Endothelial cell of hepatic sinusoid (primary cell): ENCODE measurements at regions not wholly inside any gene's neighbourhood (a gene's known extent, or its start where the extent isn't known, plus 50 kb on each side); places are given as distances from the start of the nearest gene placed in this dataset.

ENCODE experiments used
- in situ Hi-C: cut with HindIII; loops from 2 replicates; pipeline ENCODE4 v1.10.0; 2017; ENCODE audit warnings: low sequenced_read_pairs

DNA sequence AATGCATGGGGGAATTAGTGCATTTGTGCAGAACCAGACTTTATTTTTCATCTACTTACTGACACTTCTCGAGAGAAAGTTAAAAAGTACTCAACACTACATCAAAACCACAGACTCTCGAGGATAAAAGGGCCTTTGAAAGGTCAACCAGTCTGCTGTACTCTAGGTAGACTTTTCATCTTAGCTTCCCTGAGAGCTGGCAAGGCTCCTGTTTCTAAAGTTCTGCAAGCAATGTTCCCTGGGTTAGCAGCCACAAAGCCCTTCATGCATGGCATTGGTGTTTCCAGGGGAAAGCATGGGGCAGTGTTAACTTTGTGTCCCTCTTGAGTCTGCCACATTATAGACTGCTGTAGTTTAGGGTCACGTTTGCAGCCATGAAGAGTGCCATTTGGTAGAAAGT lies 106.4 kb upstream of the PFN2 start:
- in situ Hi-C loops: no loop called here

DNA sequence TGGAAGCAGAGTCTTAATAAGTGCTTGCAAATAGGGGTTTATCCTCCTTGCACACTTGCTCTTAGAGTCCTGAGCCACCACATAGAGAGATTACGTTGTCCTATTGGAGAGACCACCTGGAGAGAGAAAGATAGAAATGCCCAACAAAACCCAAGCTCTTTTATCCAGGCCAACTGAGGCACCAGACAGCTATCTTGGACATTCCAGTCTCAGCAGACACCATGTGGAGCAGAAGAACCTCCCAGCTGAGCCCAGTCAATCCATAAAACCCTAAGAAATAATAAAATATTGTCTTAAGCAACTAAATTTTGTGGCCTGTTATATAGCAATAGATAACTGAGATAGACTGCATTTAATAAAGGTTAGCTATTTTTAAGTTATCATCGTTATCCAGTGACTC lies 105.7 kb upstream of the PFN2 start:
- in situ Hi-C loops: no loop called here

DNA sequence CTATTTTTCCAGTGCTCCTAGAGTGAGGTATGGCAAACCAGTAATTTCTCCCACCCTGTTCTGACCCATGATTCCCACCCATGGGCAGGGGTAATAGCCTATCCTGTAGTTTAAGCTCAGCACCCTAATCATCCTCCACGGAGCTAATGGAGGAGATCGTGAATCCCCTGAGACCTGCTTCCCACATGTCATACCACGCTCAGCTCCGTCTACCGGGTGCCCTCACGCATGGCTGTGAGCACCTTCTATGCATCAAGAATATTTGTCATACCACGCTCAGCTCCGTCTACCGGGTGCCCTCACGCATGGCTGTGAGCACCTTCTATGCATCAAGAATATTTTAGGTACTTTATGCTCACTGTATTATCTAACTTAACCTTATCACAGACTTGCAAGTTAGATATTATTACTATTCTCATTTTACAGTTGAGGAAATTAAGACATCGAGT lies 104.7 kb upstream of the PFN2 start:
- in situ Hi-C loops: no loop called here

DNA sequence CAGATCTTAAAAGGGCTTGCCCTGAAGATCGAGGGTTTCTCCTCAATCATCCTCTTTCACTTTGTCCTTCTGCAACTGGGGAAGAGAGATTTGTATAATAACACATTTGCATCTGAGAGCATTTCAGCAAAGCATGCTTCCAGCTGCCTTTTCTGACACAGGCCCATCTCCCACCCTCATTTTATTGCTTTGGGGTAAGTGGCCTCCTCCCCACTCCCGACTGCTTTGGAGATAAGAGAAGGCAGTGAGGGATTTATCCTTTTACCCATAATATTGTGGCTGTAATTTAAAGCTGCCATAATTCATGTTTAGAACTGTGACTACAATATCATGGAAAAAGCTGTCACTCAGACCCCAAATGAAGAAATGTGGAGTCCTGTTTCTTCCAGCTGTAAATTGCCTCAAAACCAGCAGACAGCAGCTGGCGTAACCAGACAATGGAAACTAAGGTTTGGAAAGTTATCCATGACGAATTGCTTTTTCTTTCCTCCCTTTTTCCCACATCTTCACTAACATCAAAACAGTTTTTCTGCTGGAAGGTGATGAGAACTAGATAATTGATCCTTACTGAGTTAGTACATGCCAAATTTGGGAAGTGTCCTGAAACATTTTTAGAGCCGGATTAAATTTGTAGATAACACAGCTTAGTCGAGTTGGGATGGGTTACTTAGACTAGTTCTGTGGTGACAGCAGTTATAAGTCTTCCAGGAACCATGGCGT lies 104.2 kb upstream of the PFN2 start:
- in situ Hi-C loops: no loop called here

DNA sequence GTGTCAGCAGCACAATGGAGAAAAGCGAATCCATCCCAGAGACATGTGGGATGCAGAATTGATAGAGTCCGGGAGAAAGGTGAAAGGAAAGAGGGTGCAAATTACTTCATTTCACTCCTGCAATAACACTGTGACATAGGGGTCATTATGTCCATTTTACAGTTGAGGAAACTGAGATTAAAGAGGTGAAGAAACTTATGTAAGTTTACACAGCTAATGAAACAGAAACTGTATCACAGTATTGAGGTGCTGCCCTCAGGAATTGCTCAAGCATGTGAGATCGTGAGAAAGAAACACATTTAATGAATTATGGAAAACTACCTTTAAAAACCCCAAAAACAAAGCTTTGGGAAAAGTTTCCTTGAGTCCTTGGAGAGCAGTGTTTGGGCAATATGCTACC lies 103.6 kb upstream of the PFN2 start:
- in situ Hi-C loops: no loop called here

DNA sequence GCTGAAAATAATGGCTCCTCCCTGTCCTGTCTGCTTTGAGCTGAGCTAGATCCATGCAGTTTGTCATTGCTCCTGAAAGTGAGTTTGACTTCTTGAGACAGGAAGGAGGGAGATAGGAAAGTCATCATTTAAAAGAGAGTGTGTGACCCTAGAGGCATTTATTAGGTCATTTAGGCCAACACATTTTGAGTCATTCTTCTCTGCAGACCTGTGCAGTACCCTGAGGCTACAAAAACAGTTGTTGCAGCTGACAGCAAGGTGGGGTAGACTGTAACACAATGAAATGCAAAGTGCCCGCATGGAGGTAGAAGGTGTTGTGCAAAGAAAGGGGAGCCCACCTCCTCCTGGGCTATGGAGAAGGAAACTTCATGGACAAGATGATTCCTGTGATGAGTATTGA lies 102.8 kb upstream of the PFN2 start:
- in situ Hi-C loops: no loop called here

DNA sequence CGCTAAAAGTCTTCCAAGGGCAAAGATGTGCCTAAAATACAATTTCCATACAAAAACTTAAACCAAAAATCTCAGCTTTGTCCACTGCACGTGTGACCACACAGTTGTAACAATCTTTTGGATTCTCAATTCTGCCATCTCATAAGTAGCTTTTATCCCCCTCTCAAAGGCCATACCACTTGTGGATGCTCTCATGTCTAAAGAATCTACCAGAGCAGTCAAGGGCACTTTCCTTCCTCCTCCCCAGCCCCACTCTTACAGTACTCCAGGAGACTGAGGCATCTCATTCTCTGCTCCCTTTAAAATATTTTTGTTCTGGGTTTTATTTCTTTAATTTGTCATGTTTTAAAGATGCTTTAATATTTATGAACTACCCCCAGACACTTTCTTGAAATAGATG lies 102.3 kb upstream of the PFN2 start:
- in situ Hi-C loops: no loop called here

DNA sequence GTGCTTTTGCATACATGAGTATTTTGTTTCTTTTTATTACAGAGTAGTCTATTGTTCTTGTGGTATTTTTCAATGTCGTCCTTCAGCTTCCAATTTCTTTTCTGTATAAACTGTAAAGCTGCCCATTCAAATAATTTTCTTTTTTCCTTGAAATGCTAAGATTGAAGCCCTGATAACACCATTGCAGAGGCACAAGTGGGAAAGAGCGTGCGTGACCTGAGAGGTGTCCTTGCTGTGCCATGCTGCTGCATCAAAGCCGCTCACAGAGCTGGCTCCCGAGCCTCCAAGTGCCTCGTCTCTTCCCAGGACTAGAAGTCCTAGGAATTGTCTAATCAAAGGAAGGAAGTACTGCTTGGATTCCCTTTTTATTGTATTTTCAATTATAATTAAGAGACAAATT lies 101.9 kb upstream of the PFN2 start:
- in situ Hi-C loops: no loop called here

DNA sequence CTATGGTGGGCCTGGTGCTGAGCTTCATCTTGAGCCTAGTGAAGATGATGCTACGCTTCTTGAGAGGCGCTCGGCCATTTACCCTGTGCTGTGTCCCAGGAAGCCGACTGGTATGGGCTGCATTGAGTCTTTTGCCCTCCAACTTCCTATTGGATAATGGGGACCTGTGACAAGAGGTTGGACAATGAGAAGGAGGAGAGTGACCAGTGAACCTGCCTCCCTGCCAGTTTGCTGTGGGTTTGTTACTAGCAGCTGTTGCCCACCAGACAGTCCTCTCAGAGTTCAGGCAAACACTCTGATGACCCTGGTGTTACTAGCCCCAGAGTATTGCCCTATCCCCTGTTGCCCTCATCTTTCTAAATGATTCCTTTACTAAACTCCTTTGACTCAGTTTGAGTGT lies 99.6 kb upstream of the PFN2 start:
- in situ Hi-C loops: no loop called here

DNA sequence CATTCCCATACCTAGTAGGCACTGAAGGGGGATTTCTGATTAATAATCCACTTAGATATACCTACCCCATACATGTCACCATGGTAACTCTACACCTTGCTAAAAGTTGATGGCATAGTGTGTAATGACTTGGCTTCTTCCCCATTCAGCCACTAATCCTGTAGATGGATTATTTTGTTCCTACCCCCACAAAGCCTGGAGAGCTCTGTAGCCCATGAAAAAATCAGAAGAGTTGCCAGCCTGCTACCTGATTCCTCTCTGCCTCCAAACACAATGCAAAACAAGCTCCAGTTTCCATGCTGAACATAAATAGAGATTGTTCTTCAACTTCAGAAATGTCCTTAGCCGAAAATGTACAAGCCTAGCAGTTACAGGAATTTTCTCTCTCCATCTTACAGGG lies 98.9 kb upstream of the PFN2 start:
- in situ Hi-C loops: no loop called here

DNA sequence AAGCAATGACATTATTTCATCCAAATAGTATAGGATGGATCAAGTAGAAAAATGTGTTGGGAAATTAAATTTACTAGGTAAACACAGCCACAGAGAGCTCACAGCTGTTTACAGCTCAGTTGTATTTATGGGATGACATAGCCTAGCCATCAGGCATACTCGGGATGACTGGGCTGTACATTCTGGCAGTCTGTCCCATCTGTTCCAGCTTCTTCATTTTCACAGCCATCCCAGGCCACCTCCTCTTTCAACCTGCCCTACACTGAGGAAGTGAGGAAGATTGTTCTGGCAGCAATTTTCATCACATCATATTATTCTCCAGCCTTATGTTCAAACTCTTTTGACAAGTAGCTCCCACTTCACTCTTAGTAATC lies 98.4 kb upstream of the PFN2 start:
- in situ Hi-C loops: no loop called here

DNA sequence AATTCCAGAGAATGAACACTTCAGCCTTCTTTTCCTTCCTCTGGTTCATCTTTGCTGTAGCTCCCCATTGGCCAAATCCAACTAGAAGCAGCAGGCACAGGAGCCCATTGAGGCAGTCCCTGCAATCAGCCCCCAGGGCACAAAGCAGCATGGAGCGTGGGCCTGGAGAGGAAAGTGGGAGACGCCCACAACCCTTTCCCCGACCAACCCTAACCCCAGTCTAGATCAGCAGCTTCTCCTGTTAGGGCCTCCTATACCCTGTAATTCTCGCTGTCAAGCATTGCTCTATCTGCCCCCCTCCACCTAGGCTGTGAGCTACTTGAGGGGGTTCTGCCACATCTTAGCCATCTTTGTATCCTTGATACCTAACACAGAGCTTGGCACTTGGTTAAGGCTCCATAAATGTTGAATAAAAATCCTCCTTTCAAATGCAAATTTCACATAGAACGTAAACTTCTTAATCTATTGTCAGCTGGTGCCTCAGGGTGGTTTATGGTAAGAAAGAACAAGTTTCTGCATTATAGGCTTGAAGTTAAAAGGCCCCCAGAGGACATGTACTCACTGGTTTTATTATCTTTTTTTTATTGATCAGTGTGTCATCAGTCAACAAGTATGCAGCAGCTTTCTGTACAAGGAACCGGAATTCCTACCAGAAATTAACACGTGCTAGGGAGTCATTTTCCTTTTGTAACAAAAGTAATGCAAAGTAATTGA lies 97.9 kb upstream of the PFN2 start:
- in situ Hi-C loops: no loop called here

DNA sequence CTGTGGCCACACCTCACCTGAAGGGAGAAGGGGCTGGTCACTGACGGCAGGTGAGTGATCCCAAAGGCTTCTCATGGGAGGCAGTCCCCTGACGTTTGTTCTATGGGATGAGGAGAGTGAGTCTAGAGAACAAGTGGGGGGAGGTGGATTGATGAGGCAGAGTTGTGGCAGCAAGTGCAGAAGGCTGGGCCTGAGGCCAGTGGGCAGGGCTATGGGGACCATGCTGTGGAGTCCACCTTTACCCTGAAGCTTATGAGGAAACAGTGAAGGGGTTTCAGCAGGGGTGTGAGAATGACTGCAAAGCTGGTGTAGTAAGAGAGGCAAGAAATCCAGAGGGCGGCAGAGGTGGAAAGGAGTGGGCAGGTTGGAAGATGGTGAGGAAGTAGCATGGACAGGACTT lies 96.9 kb upstream of the PFN2 start:
- in situ Hi-C loops: no loop called here

DNA sequence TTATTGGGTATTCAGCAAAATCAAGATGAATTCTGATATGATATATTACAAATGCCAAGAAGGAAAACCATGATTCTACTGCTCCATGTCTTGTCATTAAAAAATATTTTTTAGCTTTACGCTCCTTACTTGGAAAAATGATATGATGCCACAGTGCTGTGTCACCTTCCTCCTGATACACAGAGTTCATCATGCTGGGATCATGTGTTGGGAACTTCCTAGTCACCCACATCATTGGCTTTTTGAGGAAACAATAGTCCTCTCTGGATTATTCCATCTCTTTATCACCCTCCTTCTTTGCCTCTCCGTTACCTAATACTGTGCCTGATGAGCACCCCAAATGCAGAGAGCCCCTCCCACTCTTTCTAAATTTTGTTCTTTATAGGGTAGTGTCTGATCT lies 94.3 kb upstream of the PFN2 start:
- in situ Hi-C loops: no loop called here

DNA sequence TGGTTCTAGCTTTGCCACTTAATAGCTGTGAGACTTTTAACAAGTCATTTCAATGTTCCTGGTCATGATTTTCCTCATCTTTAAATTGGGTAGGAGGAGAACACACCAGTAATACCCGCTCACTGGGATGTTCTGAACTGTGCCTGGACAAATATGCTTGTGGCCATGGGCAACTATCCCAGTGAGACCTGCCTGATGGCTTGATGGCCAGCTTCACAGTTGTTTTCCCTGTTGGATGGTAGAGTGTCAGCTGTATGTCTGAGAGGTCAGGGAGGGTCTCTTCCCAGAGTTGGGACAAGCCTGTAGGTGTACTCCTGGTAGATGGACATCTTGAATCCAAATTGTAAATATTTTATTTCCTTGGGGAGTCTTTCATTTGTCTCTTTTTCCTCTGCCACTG lies 92.5 kb upstream of the PFN2 start:
- in situ Hi-C loops: no loop called here

DNA sequence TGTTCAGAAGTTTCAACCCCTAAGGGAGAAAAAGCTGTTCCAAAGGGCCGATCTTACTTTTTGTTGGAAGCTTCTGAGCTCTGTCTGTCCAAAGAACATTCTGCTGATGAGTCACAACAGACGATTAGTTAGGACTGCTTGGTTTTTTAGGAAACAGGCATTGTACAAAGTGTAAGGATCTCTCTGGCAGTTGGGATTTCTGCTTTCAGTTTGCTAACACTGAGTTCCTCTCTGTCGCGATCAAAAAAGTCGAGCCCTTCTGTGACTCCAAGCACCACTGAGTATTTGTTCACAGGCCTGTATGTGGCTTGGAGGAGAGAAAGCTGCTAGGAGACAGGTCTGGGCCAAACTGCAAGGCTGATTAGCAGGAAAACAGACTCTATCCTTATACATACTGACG lies 91.8 kb upstream of the PFN2 start:
- in situ Hi-C loops: no loop called here

DNA sequence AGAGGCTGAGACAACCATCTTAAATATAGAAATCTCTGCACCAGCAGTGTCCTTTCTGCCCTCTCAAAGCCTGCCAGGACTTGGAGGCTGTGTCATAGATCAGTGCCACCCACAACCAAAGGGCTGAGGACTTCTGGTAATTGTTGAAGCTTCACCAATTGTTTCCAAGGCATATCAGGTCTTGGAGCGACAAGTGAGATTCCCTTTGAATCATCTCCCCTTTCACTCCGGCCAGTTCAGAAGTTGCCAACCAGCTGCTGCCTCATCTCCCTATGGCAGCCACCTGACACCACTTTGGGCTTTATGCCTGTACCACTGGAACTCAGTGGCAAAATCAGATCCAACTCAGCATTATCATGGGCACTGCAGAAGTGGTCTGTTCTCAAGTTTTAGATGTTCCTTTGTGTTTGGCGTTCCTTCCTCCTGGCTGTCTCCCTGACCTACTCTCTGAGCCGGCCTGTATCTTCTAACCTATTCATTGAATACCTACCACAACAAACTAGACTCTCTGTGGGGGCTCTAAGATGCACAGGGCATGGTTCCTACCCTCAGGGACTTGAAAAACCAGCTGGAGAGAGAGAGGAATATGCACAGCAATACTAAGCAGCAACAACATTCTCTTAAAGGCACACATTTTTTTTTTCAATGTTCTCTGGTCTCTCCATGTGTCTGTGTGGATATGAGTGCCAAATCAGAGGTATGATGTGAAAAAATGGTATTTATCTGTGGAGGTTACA lies 90.8 kb upstream of the PFN2 start:
- in situ Hi-C loops: no loop called here

DNA sequence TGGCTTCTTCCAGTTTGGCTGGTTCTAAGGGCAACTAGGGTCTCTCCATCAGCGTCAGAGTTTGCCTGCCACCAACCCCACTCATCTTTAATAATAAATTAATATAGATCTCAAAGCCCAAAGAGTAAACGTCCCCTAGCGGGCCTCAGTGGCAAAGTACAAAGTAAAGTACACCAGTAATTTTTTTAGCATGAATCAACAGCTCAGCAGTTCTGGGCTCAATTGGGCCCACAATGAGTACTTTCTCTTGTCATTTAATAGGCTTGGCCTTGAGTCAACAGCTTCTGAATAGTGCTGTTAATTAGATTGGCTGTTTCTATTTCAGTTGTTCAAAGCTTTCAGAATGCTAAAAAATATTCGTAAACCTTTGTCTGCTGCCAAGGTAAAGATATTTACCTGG lies 89.0 kb upstream of the PFN2 start:
- in situ Hi-C loops: no loop called here

DNA sequence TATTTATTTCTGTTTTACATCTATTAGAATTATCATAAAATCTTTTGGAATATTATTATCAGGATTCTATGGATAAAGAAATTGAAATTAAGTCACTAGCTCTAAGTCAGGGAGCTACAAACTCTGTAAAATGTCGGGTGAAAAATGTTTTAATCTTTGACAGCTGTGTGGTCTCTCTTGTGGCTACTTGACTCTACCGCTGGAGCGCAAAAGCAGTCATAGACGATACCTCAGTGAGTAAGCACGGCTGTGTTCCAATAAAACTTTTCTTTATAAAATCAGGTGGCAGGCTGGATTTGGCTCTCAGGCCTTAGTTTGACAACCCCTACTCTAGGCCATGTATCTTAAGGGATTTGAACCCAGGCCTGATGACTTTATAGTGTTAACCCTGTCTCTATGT lies 88.5 kb upstream of the PFN2 start:
- in situ Hi-C loops: no loop called here

DNA sequence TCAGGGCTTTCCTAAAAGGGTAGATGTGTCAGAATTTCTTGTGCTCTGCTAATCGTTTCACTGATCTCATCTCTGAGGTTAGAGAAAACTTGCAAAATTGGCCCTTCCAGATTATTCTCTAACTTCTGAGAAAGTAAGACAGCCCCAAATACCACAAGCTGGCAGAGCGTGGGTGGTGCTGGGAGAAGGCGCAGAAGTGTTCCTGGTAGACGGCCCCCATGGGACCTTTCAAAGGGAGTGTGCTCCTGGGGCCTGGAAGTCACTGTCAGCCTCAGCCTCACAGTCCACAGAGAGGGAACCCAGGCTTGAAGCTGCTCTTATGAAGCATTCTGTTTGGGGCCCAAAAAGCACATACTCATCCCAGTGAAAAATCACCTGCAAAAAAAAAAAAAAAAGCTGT lies 86.5 kb upstream of the PFN2 start:
- in situ Hi-C loops: no loop called here

DNA sequence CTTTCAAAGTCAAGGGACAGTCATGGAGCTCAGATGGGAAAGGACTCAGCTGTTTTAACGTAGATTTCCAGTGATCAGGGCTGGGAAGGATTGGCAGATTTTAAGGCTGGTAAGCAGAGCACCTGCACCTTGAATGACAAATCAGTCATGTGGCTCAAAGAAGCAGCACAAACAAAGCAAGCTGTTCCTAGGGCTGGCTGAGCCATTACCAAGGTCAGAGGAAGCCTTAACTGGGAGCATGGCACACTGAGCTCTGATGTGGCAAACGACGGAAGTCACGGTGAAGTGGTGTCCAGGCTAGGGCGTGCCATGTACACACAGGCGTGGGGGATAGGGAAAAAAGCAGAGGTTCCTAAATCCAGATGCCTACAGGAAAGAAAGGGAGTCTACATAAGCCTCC lies 84.6 kb upstream of the PFN2 start:
- in situ Hi-C loops: no loop called here

DNA sequence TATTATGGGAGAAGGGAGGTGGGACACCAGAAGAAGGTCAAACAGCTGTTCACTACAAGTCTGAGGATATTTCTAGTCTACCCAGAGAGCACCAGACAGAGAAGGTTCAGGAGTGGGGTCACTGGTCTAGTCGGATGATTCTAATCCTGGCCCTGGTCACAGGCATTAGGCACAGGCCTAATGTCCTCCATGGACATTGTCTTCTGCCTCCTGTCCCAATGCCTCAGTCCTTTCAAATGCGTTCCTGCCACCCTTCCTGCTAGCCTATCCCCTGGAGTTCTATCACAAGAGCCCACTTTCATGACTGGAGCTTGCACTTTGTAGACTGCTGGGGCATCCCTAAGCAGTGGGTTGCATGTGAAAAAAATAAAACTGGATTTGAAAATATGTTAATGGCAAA lies 83.9 kb upstream of the PFN2 start:
- in situ Hi-C loops: no loop called here
